ENCODE measurements at regions not wholly inside any gene's neighbourhood (a gene's known extent, or its start where the extent isn't known, plus 50 kb on each side); places are given as distances from the start of the nearest gene placed in this dataset.
"Not testable (repeated sequence)": the region's sequence is repeated elsewhere in the genome, so short reads cannot be mapped to it uniquely, and the experiment has no call there.

GRCh38 chr4:26253968-26254367 is 66.8 kb upstream of the RBPJ start:
- intact Hi-C loops (cut with DNase I; ENCODE audit: low total_unique reads): no loop called here
- H3K27me3 ChIP-seq: no peaks in the 10 kb centered on the region
- TF ChIP-seq, protein P1, sequence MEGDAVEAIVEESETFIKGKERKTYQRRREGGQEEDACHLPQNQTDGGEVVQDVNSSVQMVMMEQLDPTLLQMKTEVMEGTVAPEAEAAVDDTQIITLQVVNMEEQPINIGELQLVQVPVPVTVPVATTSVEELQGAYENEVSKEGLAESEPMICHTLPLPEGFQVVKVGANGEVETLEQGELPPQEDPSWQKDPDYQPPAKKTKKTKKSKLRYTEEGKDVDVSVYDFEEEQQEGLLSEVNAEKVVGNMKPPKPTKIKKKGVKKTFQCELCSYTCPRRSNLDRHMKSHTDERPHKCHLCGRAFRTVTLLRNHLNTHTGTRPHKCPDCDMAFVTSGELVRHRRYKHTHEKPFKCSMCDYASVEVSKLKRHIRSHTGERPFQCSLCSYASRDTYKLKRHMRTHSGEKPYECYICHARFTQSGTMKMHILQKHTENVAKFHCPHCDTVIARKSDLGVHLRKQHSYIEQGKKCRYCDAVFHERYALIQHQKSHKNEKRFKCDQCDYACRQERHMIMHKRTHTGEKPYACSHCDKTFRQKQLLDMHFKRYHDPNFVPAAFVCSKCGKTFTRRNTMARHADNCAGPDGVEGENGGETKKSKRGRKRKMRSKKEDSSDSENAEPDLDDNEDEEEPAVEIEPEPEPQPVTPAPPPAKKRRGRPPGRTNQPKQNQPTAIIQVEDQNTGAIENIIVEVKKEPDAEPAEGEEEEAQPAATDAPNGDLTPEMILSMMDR (IDR thresholded peaks at IDR 0.05): no peak
- no peaks in the 10 kb centered on the region for H3K4me1 ChIP-seq
- H3K36me3 ChIP-seq: no peaks in the 10 kb centered on the region
- no peak overlapping the region for H3K27ac ChIP-seq
- no peaks in the 10 kb centered on the region for H3K9me3 ChIP-seq
- DNase-seq: no peak
- H3K4me3 ChIP-seq: no peak overlapping the region

DNA sequence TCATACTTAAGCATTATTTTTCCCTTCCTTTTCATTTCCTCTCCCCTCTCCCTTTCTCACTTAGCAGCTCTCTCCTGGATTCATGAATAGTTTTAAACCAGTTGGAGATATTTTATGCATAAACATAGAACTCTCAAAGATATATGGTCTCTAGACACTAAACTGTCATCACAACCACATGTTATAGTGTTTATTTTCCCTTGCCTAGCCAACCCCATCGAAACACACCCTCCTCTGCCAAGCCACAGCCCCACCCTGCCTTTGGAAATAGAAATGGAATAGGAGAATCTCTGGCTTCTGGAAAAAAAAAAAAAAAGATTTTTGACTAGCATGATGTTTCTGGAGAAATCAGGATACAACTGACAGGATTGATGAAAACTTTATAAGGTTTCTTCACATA is 64.8 kb upstream of the RBPJ start:
- TF ChIP-seq, protein P1 (IDR thresholded peaks at IDR 0.05): no peak
- no peaks in the 10 kb centered on the region for H3K36me3 ChIP-seq
- H3K9me3 ChIP-seq: no peaks in the 10 kb centered on the region
- H3K4me1 ChIP-seq: no peaks in the 10 kb centered on the region
- H3K4me3 ChIP-seq: no peak overlapping the region
- DNase-seq: no peak
- H3K27ac ChIP-seq: no peak overlapping the region
- intact Hi-C loops (cut with DNase I; ENCODE audit: low total_unique reads): no loop called here
- no peaks in the 10 kb centered on the region for H3K27me3 ChIP-seq

GRCh38 chr4:26257444-26257843 is 63.4 kb upstream of the RBPJ start:
- H3K4me1 ChIP-seq; intact Hi-C loops (cut with DNase I; ENCODE audit: low total_unique reads); H3K27ac ChIP-seq: not testable (repeated sequence)

GRCh38 chr4:26257850-26258249 is 63.0 kb upstream of the RBPJ start:
- TF ChIP-seq, protein P1 (IDR thresholded peaks at IDR 0.05): no peak
- H3K9me3 ChIP-seq: no peaks in the 10 kb centered on the region
- no peak overlapping the region for H3K4me3 ChIP-seq
- no peak overlapping the region for H3K27ac ChIP-seq
- H3K36me3 ChIP-seq: no peaks in the 10 kb centered on the region
- DNase-seq: no peak
- no peaks in the 10 kb centered on the region for H3K4me1 ChIP-seq
- no peaks in the 10 kb centered on the region for H3K27me3 ChIP-seq
- intact Hi-C loops (cut with DNase I; ENCODE audit: low total_unique reads): no loop called here

More at GRCh38 chr4:26257444-26257843, 63.4 kb upstream of the RBPJ start:
- not testable (repeated sequence) for H3K27me3 ChIP-seq, DNase-seq, H3K36me3 ChIP-seq, H3K9me3 ChIP-seq, H3K4me3 ChIP-seq

DNA sequence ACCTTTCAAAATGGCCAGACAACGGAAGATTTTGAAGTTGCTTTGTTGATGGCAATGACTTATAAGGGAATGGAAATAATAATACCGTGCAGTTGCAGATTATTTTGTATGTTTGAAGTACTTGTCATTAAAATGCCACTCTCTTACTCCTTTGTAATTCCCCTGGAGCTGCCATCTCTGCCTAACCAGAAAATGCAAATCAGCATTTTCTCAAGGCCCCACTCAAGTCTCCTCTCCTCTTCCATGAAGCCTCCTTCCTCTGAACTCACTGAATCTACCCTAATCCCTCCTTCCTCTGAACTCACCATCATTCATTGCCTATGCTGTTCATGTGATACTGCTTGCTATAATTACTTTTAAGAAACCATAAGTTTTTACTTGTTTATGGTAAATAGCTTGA is 60.2 kb upstream of the RBPJ start:
- Histone ChIP-seq H3K9me3 (no peaks in the 10 kb centered on the region), H3K27me3 (no peaks in the 10 kb centered on the region), H3K36me3 (no peaks in the 10 kb centered on the region), H3K4me1 (no peaks in the 10 kb centered on the region), H3K27ac (no peak overlapping the region), H3K4me3 (no peak overlapping the region)
- intact Hi-C loops (cut with DNase I; ENCODE audit: low total_unique reads): no loop called here
- TF ChIP-seq, protein P1 (IDR thresholded peaks at IDR 0.05): no peak
- no peak for DNase-seq

DNA sequence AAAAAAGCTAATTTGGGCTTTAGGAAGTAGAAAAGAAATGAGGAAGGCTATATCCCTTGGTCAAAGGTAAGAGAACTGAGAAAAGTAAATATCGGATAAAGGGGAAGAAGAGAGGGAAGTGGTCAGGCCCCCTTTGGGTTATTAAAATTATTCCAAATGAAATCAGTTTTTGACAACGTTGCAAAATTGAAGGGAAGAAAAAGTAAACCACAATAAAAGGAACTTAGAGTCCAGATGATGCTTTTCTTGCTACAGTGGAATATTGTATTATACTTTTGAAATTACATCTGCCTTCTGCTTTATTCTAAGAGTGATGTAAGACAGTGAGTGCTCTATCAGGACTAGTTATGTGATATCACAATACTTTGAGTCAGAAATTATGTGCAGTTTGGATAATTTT is 59.4 kb upstream of the RBPJ start:
- no peak for DNase-seq
- intact Hi-C loops (cut with DNase I; ENCODE audit: low total_unique reads): no loop called here
- H3K4me3 ChIP-seq: no peak overlapping the region
- no peaks in the 10 kb centered on the region for H3K9me3 ChIP-seq
- no peak overlapping the region for H3K27ac ChIP-seq
- no peaks in the 10 kb centered on the region for H3K27me3 ChIP-seq
- TF ChIP-seq, protein P1 (IDR thresholded peaks at IDR 0.05): no peak
- peaks cover 0 to 1% (median 0%) of the 10 kb centered on the region in 4 donors for H3K4me1 ChIP-seq
- no peaks in the 10 kb centered on the region for H3K36me3 ChIP-seq

Measured in tibial artery (tissue), 4 donors.